Keratinocyte (primary cell): ENCODE measurements at regions not wholly inside any gene's neighbourhood (a gene's known extent, or its start where the extent isn't known, plus 50 kb on each side); places are given as distances from the start of the nearest gene placed in this dataset.

ENCODE experiments used
- DNase-seq: peaks from one replicate; pipeline ENCODE4 v3.0.0-alpha.2; 2011; ENCODE audit warnings: low read depth, missing footprints, low spot score
- FAIRE-seq: peaks from 2 replicates; lab custom pipeline; 2011; peaks lifted over from hg19 to GRCh38; lab: Jason Lieb, UNC
- H2AFZ ChIP-seq: 2 replicates; pipeline ENCODE4 v1.6.0; 2012; ENCODE audit warnings: low read length, control low read depth, inconsistent platforms; ENCODE audit not compliant: control insufficient read depth
- H3K27ac ChIP-seq: 2 replicates; pipeline ENCODE4 v1.5.1; 2011; ENCODE audit warnings: low read length; ENCODE audit not compliant: control insufficient read depth, insufficient read depth
- H3K27me3 ChIP-seq: 3 replicates; pipeline ENCODE4 v1.6.0; 2011; ENCODE audit warnings: low read length; ENCODE audit not compliant: control insufficient read depth, insufficient read depth; ENCODE audit errors: extremely low read depth
- H3K36me3 ChIP-seq, 2 experiments: 2 replicates in 1 of 2; 3 replicates in 1 of 2; pipeline ENCODE4 v1.5.1; 2011; ENCODE audit warnings: low read length in 2 of 2, mild to moderate bottlenecking in 1 of 2; ENCODE audit not compliant: control insufficient read depth in 2 of 2, insufficient read depth in 2 of 2; ENCODE audit errors: extremely low read depth in 1 of 2
- H3K4me1 ChIP-seq: 3 replicates; pipeline ENCODE4 v1.5.1; 2011; ENCODE audit warnings: low read length; ENCODE audit not compliant: control insufficient read depth, insufficient read depth; ENCODE audit errors: extremely low read depth
- H3K4me2 ChIP-seq: 3 replicates; pipeline ENCODE4 v1.6.0; 2011; ENCODE audit warnings: low read depth, low read length; ENCODE audit not compliant: control insufficient read depth, insufficient read depth; ENCODE audit errors: extremely low read depth
- H3K4me3 ChIP-seq, 3 experiments: fragments of 200-600 bp in 1 of 3; sonication (generic) in 1 of 3; 2 replicates in 2 of 3; 3 replicates in 1 of 3; pipeline ENCODE4 v1.5.1; 2011 to 2016; ENCODE audit warnings: low read length in 3 of 3, mild to moderate bottlenecking in 3 of 3, control low read depth in 2 of 3, inconsistent platforms in 1 of 3, low read depth in 1 of 3, mixed read lengths in 1 of 3, mixed run types in 1 of 3, moderate library complexity in 1 of 3; ENCODE audit not compliant: control insufficient read depth in 2 of 3, insufficient read depth in 2 of 3; ENCODE audit errors: extremely low read depth in 1 of 3
- H3K79me2 ChIP-seq: 2 replicates; pipeline ENCODE4 v1.6.0; 2012; ENCODE audit warnings: low read length; ENCODE audit not compliant: control insufficient read depth, insufficient read depth
- H3K9ac ChIP-seq: 3 replicates; pipeline ENCODE4 v1.6.0; 2011; ENCODE audit warnings: low read length; ENCODE audit not compliant: control insufficient read depth, insufficient read depth; ENCODE audit errors: extremely low read depth
- H3K9me1 ChIP-seq: 3 replicates; pipeline ENCODE4 v1.6.0; 2011; ENCODE audit warnings: low read length; ENCODE audit not compliant: control insufficient read depth, insufficient read depth; ENCODE audit errors: extremely low read depth
- H3K9me3 ChIP-seq: 2 replicates; pipeline ENCODE4 v1.5.1; 2012; ENCODE audit warnings: low read depth, low read length; ENCODE audit not compliant: control insufficient read depth
- H4K20me1 ChIP-seq: 3 replicates; pipeline ENCODE4 v1.6.0; 2011; ENCODE audit warnings: low read length; ENCODE audit not compliant: control insufficient read depth, insufficient read depth; ENCODE audit errors: extremely low read depth
- EZH2 ChIP-seq: IDR thresholded peaks from one replicate; pipeline ENCODE4 v1.6.1; 2012; ENCODE audit warnings: inconsistent platforms, mild to moderate bottlenecking, low read length, moderate library complexity
- dilution Hi-C: fragments of 300-500 bp; cut with MboI; formaldehyde crosslinking; loops from one replicate; pipeline ENCODE4 v1.7.0; 2020; ENCODE audit warnings: low sequenced_read_pairs; ENCODE audit not compliant: extremely low pct_ligation_motif_present
- TF ChIP-seq, protein P1 (sequence below), 3 experiments: IDR thresholded peaks in 1 of 3; conservative IDR thresholded peaks in 1 of 3; optimal IDR thresholded peaks in 1 of 3; 2 replicates in 2 of 3; 3 replicates in 1 of 3; pipeline versions ENCODE3 to v1.5.1; 2011; ENCODE audit warnings: low read length in 3 of 3, mild to moderate bottlenecking in 3 of 3, moderate library complexity in 2 of 3, control low read depth in 1 of 3, inconsistent platforms in 1 of 3; ENCODE audit not compliant: insufficient read depth in 2 of 3; ENCODE audit errors: extremely low read depth in 1 of 3

DNA sequence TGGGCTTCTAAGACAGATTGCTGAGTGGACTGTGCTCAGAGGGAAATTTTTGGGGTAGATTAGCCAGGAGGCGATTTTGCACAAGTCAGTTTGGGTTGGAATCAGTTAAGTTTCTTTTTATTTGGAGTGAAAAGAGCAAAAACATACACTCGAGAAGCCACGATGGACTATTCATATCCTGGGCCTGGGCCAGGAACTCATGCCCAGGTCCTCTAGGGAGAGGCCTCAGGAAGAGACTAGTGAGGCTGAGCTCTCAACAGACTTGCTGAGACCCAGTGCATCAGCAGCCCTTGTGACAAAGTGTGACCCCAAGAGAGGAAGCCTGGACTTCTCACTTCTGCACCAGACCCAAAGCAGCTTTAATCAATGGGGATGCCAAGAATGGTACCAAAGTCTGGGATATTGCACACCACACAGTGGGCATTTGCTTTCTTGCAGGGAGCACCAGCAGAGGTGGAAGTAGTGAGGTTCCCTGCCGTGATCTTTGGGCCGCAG, 61.6 kb upstream of the MAFB start:
- FAIRE-seq (no peak), DNase-seq (no peak)
- Histone ChIP-seq H4K20me1 (no peaks in the 10 kb centered on the region), H3K36me3 (no peaks in the 10 kb centered on the region), H3K4me1 (no peaks in the 10 kb centered on the region), H3K79me2 (no peaks in the 10 kb centered on the region), H3K27ac (no peak overlapping the region), H3K9me1 (no peaks in the 10 kb centered on the region), H3K9me3 (no peaks in the 10 kb centered on the region), H3K4me2 (no peak overlapping the region), H3K4me3 (no peak overlapping the region), H3K9ac (no peak overlapping the region), H3K27me3 (no peaks in the 10 kb centered on the region), H2AFZ (no peak overlapping the region)
- no peak for TF ChIP-seq EZH2
- TF ChIP-seq, protein P1, sequence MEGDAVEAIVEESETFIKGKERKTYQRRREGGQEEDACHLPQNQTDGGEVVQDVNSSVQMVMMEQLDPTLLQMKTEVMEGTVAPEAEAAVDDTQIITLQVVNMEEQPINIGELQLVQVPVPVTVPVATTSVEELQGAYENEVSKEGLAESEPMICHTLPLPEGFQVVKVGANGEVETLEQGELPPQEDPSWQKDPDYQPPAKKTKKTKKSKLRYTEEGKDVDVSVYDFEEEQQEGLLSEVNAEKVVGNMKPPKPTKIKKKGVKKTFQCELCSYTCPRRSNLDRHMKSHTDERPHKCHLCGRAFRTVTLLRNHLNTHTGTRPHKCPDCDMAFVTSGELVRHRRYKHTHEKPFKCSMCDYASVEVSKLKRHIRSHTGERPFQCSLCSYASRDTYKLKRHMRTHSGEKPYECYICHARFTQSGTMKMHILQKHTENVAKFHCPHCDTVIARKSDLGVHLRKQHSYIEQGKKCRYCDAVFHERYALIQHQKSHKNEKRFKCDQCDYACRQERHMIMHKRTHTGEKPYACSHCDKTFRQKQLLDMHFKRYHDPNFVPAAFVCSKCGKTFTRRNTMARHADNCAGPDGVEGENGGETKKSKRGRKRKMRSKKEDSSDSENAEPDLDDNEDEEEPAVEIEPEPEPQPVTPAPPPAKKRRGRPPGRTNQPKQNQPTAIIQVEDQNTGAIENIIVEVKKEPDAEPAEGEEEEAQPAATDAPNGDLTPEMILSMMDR (optimal IDR thresholded peaks at IDR 0.05 in 1 of 3, IDR thresholded peaks at IDR 0.05 in 1 of 3, conservative IDR thresholded peaks at IDR 0.05 in 1 of 3; ENCODE audit: extremely low read depth in 1 of 3, insufficient read depth in 2 of 3, low read length in 3 of 3): no peak
- dilution Hi-C loops: no loop called here

DNA sequence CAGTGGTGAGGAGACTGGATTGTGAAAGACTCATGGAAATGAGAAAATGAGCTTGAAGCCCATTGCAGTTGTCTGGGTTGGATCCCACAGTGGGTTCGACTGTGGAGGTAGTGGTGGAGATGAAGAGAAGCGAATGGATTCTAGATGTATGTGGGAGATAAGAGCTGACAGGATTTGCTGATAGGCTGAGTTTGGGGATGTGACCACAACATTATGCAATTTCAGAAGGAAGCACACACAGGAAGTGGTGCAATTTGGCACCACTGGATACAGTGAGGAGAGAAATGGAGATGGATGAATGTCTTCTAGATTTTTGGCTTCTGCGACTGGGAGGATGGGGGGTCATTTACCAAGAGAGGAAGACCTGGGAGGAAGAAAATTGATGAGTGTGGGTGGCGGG, 64.4 kb upstream of the MAFB start:
- H3K9me1 ChIP-seq: no peaks in the 10 kb centered on the region
- dilution Hi-C loops: no loop called here
- H3K4me3 ChIP-seq: no peak overlapping the region
- no peak for FAIRE-seq
- no peaks in the 10 kb centered on the region for H3K9me3 ChIP-seq
- H3K9ac ChIP-seq: no peak overlapping the region
- H2AFZ ChIP-seq: no peak overlapping the region
- no peak for DNase-seq
- H3K36me3 ChIP-seq: no peaks in the 10 kb centered on the region
- TF ChIP-seq, protein P1 (optimal IDR thresholded peaks at IDR 0.05 in 1 of 3, IDR thresholded peaks at IDR 0.05 in 1 of 3, conservative IDR thresholded peaks at IDR 0.05 in 1 of 3; ENCODE audit: extremely low read depth in 1 of 3, insufficient read depth in 2 of 3, low read length in 3 of 3): no peak
- no peak for TF ChIP-seq EZH2
- H3K27ac ChIP-seq: no peak overlapping the region
- H4K20me1 ChIP-seq: no peaks in the 10 kb centered on the region
- no peak overlapping the region for H3K4me2 ChIP-seq
- H3K79me2 ChIP-seq: no peaks in the 10 kb centered on the region
- no peaks in the 10 kb centered on the region for H3K27me3 ChIP-seq
- peaks cover 3% of the 10 kb centered on the region for H3K4me1 ChIP-seq
